ENCODE measurements at regions not wholly inside any gene's neighbourhood (a gene's known extent, or its start where the extent isn't known, plus 50 kb on each side); places are given as distances from the start of the nearest gene placed in this dataset.
A peak's percentile ranks its signal among the peaks of the same experiment; 100 is the strongest.
"Not testable (repeated sequence)": the region's sequence is repeated elsewhere in the genome, so short reads cannot be mapped to it uniquely, and the experiment has no call there.

DNA sequence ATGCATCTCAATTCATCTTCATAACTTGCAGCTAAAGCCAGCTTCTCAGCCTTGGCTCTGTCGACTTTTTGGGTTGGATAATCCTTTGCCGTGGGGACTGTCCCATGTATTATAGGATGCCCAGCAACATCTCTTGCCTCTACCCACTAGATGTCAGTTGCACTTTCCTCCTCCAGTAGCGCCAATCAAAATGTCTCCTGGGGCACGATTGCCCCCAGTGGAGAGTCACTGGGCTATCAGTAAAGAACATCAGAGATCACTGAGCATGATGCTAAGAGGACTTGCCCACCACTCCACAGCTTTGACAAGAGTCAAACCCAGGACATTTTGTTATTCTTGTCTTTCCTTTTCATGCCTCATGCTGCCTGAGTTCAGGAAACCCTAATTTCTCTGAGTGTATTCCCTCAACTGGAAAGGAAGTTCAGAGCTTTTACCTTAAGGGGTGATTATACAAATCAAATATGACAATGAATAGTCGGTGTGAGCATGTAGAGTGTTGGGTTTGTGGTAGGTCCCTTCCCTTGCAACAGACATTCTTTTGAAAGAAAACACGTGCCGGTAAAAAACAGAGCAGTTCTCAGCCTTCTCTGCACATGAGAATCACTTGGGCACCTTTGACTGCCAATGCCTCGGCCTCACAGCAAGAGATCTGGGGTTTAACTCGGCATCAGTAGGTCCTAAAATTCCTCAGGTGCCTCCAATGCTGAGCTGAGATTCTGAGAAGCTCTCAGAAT lies 980.6 kb downstream of the VRK1 start:
- no peak for DNase-seq

DNA sequence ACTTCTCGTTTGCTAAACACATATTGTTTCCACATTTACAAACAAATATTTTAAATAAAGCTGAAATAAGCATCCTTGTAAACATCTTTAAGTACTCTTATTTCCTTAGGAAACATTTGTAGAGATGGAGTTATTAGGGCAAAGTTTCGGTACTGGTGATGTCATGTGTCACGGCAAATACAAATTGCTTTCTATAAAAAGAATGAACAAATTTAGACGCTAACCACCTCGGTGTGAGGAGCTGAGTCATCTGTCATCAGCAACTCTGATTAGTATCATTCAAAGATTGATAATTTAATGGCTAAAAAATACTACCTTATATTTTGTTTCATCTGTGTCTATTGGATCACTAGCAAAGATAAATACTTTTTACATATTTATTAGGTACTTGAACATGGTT lies 982.0 kb downstream of the VRK1 start:
- DNase-seq: no peak

DNA sequence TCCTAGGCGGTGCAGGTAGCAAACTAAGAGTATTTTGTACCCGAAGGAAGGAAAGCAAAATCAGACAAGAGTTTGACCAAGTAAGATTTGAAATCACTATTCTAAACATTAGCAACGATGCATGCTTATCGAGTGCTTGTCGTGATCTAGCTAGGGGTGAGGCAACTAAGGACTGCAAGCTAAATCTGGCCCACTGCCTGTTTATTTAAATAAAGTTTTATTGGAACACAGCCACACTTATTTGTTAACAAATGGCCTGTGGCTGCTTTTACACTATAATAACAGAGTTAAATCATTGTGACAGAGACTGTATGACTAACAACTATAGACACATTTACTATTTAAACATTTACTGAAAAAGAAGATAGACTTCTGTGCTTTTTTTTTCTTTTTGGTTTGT lies 983.6 kb downstream of the VRK1 start:
- no peak for DNase-seq

DNA sequence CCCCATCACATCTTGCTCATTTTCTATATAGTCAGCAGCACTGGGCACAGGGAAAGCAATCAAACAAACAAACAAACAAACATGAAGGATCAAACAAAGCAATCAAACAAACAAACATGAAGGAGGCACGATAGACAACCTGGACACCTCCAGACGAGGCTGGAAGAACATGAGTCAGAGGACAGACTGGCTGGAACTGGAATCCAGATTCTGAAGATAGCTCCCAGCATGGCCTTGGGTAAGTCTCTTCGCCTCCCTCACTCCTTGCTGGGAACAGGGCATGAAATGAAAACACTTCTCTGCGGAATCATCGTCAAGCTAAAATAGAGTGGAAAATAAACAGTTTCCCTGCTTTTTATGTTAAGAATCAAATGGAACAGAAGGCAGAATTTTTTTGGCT lies 984.8 kb downstream of the VRK1 start:
- no peak for DNase-seq

DNA sequence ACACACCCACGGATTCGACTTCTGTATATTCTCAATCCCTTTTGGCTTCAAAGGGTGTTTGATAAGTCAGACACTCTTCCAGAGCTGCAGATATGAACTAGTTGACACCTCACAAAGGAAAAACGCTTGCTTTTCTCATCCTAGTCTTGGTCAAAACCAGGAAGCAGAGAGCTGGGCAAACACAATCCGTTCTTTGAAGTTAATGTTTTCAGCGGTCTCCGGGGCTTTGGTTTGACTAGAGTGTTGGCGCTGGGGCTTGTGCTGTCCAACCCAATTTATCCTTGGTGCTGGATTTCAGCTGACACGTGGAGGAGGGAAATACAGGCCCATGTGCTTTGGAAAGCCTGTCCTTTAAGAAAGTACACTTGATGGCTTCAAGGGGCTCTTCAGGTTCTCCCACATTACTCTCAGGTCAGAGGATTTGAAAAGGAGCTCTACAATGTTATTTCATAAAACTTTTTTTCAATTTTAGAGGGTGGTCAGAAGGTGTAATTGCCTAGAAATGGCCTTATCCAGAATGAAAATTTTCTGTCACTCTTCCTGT lies 985.8 kb downstream of the VRK1 start:
- DNase-seq: no peak

DNA sequence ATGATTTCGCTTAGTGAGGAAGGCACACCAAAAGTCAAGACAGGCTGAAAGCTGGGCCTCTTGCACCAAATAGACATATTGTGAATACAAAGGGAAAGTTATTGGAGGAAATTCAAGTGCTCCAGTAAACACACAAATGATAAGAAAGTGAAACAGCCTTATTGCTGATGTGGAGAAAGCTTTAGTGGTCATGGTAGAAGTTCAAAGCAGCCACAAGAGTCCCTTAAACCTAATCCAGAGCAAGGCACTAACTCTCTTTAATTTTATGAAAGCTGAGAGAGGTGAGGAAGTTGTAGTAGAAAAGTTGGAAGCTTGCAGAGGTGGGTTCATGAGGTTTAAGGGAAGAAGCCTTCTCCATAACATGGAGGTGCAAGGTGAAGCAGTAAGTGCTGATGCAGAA lies 988.3 kb downstream of the VRK1 start:
- no peak for DNase-seq

DNA sequence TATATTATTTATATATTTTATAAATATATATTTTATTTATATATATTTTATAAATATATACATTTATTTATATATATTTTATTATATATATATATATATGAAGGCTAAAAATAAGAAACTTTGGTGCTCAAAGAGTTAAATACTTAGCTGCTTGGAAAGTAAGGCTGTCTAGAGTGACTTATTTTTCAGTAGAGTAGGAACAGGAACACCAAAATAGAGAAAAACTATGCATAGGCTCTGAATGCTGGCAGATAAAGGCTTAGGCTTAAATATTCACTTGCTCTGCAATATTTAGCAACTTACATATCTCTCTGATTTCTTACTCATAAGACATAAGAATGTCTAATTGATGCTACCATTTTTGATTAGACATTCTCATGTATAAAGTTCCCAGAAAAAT lies 991.2 kb downstream of the VRK1 start:
- peak in 1 of 2 experiments; percentile 5 for DNase-seq

DNA sequence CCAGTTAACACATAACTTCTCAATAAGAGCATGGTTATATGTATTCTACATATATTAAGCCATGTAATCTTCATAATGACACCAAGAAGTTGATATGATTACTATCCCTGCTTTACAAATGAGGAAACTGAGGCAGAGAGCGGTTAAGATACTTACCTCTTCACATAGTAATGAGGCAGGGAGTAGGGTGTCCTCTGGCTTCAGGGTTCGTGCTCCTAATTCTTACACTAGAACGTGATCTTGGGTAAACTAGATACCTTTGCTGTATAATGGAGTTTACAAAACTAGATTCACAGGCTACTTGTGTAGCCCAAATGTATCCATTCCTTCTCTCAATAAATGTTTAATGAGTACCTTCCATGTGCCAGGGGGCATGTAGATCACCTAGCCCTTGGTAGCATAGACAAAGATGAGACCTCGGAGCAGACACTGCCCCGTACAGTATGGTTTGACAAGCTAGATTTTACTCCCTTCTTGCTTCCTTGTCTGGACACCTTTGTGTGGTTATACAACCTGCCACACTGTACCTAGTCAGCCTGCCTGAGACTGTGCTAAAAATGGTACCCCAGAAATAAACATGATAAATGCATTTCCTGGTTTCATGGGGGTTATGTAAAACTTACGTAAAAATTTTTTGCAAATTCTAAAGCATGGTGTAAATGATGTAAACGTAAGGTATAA lies 991.8 kb downstream of the VRK1 start:
- DNase-seq: no peak

DNA sequence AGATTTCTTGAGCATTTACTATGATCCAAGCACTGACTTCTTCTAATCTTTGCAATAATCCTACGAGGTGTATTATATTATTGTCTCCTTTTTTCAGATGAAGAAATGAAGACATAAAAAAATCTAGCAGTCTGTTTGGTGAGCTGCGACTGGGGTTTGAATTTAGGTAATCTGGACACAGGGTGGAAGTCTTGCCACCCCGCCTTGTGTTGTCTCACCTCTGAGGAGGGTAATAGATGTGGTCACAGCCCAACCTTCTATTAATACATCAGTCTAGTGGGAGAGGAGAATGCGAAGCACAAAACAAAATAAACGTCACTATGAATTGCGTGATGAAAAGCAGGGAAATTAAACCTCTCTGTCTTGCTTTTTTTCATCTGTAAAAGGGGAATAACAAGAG lies 993.9 kb downstream of the VRK1 start:
- no peak for DNase-seq

DNA sequence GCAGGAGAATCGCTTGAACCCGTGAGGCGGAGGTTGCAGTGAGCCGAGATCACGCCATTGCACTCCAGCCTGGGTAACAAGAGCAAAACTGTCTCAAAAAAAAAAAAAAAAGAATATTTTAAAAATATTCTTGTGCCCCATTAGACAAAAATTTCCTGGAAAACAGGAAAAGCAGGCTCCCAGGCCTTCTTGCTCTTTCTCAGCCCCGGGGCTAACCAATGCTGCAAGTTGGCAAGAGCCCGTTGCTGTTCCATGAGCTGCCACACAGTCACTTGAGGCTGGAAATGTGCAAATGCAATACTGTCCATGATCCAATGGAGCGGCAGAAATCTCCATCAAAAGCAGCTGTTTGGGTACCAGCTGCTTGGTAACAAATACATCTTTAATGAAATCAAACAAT lies 994.7 kb downstream of the VRK1 start:
- no peak for DNase-seq

DNA sequence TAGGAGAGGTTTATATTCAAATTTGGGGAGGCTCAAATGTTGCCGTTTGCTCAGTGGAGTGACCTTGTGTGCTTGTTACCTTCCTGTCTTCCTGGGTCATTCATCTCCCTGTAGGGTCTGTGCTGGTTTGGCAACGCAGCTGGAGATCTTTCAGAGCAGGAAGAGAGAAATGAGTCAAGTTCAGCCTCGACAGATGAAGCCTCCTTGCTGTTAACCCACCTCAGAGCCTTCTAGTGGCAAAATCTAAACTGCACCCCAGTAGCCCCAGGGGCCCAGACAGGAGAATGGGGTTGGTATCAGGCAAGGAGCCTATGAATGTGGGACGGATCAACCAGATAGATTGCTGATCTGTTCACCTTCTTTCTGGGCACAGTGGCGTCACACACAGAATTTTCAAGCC lies 999.3 kb downstream of the VRK1 start:
- no peak for DNase-seq

DNA sequence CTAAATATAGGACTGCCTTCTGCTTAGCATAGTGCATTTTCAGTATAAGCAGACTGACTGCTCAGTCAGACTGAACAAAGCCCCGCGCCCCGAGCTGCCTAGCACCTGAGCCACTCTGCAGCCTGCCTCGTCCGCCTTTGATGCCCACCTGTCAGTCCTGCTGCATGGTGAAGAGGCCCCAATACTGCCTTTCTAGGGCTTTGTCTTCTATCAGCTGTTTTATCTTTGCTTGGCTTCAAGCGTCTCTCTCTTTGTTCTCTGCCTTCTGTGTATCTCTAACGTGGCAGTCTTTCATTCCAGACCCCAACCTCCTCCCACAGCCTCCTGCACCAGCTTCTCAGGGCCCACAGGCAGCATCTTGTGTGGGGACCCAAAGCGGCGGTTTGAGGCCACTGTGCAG lies 1001.0 kb downstream of the VRK1 start:
- no peak for DNase-seq

DNA sequence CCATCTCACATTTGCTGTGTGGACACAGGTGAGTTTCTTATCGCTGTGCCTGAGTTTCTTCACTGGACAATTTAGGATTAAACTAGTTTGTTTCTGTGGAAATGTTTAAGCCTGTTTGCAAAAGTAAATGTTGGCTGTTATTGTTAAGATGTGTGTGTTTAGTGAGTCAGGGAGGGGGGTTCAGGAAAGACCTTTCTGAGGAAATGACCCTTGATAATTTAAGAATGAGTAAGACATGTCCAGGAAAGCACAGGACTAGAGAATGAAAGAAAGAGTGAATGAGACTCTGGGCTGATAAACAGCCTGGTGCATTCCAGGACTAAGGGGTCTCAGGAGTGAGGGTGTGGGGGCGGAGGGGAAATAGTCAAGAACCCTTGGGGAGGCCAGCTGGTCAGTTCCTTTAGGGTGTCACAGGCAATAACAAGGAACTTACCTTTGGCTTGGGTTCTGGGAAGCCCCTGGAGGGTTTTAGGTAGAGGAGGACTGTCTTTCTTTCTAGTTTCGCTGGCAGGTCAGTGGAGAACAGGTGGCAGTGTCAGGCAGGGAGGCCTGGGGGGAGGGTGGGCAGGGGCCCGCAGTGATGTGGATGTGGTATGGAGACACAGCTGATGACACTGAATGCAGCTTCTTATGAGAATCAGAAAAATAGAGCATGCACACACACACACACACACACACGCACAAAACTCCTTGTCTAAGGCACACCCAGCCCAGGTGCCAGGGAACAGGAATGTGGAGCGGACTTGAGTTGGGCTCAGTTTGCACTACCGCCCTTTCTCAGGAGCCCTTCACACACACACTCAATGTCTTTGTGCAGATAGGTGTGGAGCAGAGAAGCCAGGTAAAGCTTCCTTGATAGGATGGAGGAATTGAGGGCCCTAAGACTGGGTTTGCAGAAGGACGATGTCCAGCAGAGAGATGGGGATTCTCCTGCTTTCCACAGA lies 1005.5 kb downstream of the VRK1 start:
- no peak for DNase-seq

DNA sequence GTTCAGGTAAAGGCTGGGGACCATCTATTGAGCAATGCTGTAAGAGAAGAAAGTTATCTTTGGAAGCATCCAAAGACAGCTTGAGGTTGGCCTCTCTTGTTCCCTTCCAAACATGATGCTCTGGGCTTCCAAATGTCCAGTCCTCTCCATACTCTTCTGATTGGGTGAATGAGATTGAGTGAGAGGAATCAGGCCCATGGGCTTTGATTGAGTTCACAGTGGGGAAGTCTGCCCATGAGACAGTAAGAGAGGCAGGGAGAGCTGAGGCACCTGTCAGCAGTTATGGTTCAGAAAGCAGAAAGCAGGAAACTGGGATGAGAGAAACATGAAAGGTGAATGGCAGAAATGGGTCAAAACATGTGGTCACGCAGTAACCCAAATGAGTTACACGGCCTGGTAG lies 1006.9 kb downstream of the VRK1 start:
- DNase-seq: no peak

DNA sequence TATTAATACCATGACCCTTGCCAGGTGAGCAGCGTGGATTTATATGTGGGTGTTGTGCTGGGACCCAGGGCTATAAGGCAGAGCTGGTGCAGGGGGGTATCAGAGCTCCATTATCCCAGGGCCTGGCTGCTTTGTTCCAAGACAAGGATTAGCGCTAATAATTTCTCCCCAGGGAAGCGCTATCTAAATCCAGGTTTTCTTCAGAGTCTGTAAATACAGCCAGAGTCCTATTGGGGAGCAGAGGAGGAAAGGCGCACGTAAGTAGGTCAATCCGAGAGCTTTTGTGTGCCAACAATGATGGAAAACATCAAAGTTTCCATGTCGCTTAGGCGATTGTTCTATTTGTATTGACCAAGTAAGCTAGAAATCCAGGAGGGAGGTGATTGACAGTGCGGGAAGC lies 1009.7 kb downstream of the VRK1 start:
- no peak for DNase-seq

DNA sequence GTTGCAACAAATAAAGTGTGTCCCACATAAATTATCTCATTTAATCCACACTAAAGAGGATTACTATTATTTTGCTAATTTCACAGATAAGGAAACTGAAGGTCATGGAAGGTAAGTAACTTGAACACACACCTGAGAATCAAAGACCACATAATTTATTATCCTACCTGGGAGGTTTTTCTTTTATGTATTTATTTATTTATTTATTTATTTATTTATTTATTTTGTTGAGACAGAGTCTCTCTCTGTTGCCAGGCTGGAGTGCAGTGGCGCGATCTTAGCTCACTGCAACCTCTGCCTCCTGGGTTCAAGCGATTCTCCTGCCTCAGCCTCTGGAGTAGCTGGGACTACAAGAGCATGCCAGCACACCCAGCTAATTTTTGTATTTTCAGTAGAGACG lies 1011.4 kb downstream of the VRK1 start:
- not testable (repeated sequence) for DNase-seq

DNA sequence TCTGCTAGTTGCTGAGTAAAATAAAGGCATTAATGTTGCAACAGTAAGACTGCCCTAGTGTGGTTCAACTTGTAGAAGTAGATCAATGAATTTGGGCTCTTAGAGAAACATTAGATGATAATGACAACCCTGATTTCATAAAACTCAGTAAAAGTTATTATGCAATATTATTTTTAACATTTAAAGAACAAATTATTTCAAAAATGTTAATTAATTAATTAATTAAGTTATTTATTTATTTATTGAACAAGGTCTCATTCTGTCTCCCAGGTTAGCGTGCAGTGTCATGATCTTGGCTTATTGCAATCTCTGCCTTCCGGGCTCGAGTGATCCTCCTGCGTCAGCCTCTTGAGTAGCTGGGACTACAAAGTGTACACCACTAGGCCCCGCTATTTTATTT lies 1016.4 kb downstream of the VRK1 start:
- no peak for DNase-seq

DNA sequence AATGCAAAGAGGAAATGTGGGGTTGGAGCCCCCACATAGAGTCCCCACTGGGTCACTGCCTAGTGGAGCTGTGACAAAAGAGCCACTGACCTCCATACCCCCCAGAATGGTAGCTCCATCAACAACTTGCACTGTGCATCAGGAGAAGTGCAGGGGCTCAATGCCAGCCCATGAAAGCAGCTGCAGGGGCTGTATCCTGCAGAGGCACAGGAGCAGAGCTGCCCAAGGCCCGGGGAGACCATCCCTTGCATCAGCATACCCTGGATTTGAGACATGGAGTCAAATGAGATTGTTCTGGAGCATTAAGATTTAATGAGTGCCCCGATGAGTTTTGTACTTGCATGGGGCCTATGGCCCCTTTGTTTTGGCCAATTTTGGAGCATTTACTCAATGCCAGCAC lies 1023.6 kb downstream of the VRK1 start:
- no peak for DNase-seq

DNA sequence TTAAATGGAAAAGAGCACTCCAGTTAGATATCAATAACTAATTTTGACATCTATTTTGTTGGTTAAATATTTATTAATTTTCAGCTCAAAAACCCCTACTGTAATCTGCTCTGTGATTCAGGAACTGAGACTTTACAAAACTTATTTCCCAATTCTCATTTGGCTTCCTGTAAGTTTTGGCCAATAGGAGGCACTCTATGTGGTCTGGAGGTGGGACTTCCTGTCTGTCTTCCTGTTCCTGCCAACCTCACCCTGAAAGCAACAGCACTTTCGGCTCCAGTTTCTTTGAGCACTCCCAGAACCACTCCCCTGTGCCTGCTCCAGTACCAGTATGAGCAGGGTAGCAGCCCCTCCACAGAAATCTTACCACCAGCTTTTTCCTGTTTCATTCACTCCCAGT lies 1027.0 kb downstream of the VRK1 start:
- no peak for DNase-seq

DNA sequence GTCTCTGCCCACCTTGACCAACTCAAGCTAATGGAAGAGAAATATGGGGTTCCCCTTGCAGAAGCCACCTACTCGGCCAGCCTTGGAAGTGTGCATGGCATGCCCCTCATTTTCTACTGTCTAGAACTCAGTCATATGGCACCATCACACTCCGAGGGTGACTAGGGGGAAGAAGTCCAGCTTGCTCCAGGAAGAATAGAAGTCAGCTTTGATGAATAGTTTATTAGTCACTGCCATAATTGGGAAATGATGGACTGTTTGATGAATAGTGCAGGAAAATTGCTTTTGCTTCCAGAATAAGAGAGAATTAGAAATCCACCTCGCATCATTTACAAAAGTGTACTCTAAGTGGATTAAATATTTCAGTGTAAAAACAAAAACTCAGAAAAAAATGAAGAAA lies 1030.6 kb downstream of the VRK1 start:
- DNase-seq: no peak

DNA sequence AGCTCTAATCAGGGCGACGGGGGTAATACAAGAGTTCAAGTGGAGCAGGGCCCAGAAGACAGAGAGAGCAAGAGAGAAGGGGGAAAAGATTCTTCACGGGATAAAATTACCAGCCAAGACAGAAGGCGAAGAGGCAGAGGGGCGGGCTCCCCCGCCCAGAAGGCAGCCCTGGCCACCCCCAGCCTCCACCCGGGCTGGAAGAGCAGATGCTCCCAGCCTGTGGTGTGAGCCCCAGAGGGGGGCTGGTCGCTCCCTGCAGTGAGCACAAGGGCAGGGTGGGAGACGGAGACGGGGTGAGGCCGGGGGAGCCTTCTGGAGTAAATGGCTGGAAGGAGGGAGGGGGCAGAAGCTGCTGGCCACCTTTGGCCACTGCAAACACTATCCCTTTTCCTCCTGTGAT lies 1035.6 kb downstream of the VRK1 start:
- no peak for DNase-seq

DNA sequence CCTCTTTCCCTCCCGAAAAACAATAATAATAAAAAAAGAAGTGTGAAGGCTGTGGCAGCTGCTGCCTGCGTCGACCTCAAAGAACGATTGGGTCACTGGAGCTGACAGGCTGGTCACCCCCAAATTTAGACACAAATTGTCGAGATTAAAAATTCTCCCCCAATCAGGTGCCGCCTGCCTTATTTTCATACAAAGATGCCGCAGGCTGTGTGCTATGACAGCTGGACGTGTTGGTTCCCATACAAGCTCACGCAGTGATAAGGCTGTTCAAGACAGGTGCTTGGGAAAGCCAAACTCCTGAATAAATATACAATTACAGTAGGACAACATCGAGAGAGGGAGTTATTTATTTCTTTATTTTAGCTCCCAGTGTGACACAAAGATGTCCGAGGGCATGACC lies 1041.8 kb downstream of the VRK1 start:
- DNase-seq: no peak

DNA sequence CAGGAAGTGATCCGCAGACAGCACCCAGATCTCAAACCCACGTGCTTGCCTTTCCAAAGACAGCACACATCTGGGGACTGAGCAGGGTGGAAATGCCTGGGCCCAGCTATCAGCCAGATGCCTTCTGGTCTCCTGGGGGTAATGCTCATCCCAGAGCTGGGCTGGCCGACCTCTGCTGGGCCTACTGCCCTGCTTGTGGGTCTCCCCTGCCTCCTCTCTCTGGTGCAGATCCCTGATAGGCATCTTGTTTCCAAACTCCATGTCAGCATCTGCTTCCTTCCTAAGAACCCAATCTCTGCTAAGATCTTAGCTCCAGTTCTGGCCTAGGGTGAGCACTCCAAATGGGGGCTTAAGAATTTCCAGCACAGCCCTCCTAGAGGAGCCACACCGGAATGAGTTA lies 1043.0 kb downstream of the VRK1 start:
- DNase-seq: no peak

DNA sequence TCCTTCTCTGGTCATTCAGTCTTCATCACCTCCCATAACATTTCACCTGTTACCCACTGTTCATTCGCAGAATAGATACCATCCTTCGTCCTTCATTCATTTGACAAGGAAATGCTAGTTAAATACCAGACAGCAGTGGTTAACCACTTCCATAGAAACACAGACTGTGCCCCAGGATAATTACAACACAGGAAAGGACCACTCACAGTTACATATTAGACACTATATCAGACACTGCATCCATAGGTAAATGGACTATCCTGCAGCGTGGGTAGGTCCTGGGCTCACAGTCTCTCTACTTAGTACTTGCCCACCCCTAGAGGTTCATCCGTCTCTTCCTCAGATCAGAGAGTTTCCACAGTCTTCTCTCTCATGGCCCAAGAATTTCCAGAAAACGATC lies 1044.6 kb downstream of the VRK1 start:
- no peak for DNase-seq

All from Kasumi-1 (cell line).